ENCODE measurements at regions not wholly inside any gene's neighbourhood (a gene's known extent, or its start where the extent isn't known, plus 50 kb on each side); places are given as distances from the start of the nearest gene placed in this dataset.
"Not testable (repeated sequence)": the region's sequence is repeated elsewhere in the genome, so short reads cannot be mapped to it uniquely, and the experiment has no call there.

- TF ChIP-seq CTCF (IDR thresholded peaks at IDR 0.05; ENCODE audit: insufficient read depth, low read depth, low read length): no peak
- DNase-seq (ENCODE audit: low read depth): no peak
- no peak overlapping the region for H3K4me3 ChIP-seq (ENCODE audit: low read depth, low read length)
These were observed 102.5 kb upstream of the BASP1 start for GRCh38 chr5:17114715-17115599.

GRCh38 chr5:17115855-17116254 lies 101.6 kb upstream of the BASP1 start:
- no peak for DNase-seq (ENCODE audit: low read depth)
- no peak overlapping the region for H3K4me3 ChIP-seq (ENCODE audit: low read depth, low read length)
- no peak for TF ChIP-seq CTCF (IDR thresholded peaks at IDR 0.05; ENCODE audit: insufficient read depth, low read depth, low read length)

- peak; percentile 96 for DNase-seq (ENCODE audit: low read depth)
- no peak overlapping the region for H3K4me3 ChIP-seq (ENCODE audit: low read depth, low read length)
- no peak for TF ChIP-seq CTCF (IDR thresholded peaks at IDR 0.05; ENCODE audit: insufficient read depth, low read depth, low read length)
These were observed 98.8 kb upstream of the BASP1 start for GRCh38 chr5:17118631-17119030.

- H3K4me3 ChIP-seq (ENCODE audit: low read depth, low read length): no peak overlapping the region
- DNase-seq (ENCODE audit: low read depth): no peak
- TF ChIP-seq CTCF (IDR thresholded peaks at IDR 0.05; ENCODE audit: insufficient read depth, low read depth, low read length): no peak
These were observed 97.2 kb upstream of the BASP1 start for GRCh38 chr5:17120209-17120608.

GRCh38 chr5:17121776-17122175 lies 95.7 kb upstream of the BASP1 start:
- no peak for DNase-seq (ENCODE audit: low read depth)
- no peak overlapping the region for H3K4me3 ChIP-seq (ENCODE audit: low read depth, low read length)
- TF ChIP-seq CTCF (IDR thresholded peaks at IDR 0.05; ENCODE audit: insufficient read depth, low read depth, low read length): no peak

GRCh38 chr5:17123010-17123409 lies 94.4 kb upstream of the BASP1 start:
- no peak overlapping the region for H3K4me3 ChIP-seq (ENCODE audit: low read depth, low read length)
- no peak for TF ChIP-seq CTCF (IDR thresholded peaks at IDR 0.05; ENCODE audit: insufficient read depth, low read depth, low read length)
- DNase-seq (ENCODE audit: low read depth): no peak

GRCh38 chr5:17123773-17124172 lies 93.7 kb upstream of the BASP1 start:
- H3K4me3 ChIP-seq (ENCODE audit: low read depth, low read length); DNase-seq (ENCODE audit: low read depth): not testable (repeated sequence)

All from fibroblast of villous mesenchyme (primary cell).